Right ventricle myocardium superior (tissue), 1 donor: ENCODE measurements at regions not wholly inside any gene's neighbourhood (a gene's known extent, or its start where the extent isn't known, plus 50 kb on each side); places are given as distances from the start of the nearest gene placed in this dataset. TPM values are rescaled to one million over a fixed set of nuclear protein-coding genes. Genes with fewer than 3 reads are reported as not detected.

Source experiments
- ATAC-seq: fragments of 200-7000 bp; cut with Tn5 transposase; one replicate; pipeline ENCODE4 v1.9.1; 2020; ENCODE audit warnings: mild to moderate bottlenecking; ENCODE audit not compliant: poor library complexity
- DNase-seq: peaks from one replicate; pipeline ENCODE4 v3.0.0-alpha.2; 2020
- intact Hi-C: fragments of 100-400 bp; cut with DNase I; formaldehyde crosslinking; loops from one replicate; pipeline ENCODE4 v1.11.2; 2022
- microRNA-seq: library from miRNA; unstranded; fragments of <30 nt; microRNA quantifications from one replicate; pipeline ENCODE4 v1.2.0, GENCODE V29; 2020
- donor health status: DM: no; HTN: yes; CAD: no; lungs with severe emphysema.

DNA sequence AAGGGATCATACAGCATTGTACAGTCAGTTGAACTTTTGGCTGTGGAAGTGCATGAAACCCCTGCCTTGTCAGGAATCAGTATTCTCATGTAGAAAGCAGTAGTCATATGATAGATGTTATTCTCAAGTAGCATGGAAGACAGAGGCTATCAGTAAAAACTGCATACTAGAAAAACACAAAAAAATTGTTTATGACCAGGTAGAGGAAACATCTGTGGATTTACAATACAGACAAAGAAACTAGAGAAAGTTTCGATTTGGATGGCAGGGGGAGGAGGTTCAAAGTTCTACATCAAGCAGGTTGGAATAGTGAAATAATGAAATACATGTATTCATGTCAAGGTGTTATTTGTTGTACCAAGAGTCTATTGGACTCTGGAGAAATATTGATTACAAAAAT, 212.3 kb upstream of the DDI1 start:
- intact Hi-C loops, result no loop called here
- no peak for ATAC-seq
- no peak for DNase-seq

DNA sequence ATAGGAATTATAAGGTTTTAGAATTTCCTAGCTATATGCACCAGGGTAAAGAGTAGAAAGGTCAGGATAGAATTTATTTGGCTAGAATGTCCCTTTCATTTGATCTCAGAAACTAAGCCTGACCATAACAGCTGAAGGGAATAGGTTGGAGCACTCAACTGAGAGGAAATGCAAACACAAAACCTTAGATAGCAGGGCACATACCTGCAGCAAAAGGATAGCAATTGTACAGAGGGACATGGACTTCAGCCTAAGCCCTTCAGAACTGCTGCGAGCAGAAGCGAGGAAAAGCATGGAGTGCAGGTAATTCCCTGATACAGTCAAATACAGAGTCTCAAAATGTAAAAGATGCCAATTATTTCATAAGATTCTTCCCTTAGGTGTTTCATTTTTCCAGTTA, 211.0 kb upstream of the DDI1 start:
- no peak for ATAC-seq
- intact Hi-C loops, result no loop called here

DNA sequence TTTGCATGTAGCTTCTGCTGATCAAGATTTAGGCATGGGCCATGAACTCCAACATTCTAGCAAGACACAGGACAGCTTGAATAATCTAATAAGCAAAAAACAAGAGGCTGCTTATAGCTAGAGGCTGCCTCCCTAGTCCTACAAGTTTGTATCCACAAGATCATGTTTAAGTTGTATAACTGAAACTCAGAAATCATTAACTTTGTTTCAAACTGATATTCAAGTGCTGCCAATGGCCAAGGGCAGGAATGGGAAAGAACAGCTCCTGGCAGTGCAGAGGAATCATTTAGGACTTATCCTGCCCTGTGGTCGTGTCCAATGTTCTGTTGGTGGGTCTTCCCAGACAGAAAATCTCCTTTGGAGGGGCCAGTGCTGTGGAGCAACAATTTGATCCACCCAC, 209.6 kb upstream of the DDI1 start:
- no peak for ATAC-seq
- intact Hi-C loops, result no loop called here
- DNase-seq, result no peak

More for the DNA sequence above, 211.0 kb upstream of the DDI1 start:
- no peak for DNase-seq

DNA sequence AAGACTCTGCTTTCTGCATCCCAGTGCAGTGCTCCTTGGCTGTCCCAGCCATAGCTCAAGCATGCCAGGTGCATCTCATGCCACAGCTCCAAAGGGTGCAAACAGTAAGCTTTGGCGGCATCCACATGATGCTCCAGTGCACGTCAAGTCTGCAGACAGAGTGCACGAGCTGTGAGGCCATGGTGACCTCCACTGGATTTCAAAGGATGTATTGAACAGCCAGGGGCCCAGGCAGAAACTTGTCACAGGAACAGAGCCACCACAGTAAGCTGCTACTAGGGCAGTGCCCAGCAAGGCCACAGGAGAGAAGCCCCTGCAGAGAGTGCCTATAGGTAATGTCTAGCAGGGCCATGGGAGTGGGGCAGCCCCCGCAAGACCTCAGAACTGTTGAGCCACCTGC, 206.8 kb upstream of the DDI1 start:
- intact Hi-C loops, result no loop called here
- ATAC-seq (no peak), DNase-seq (no peak)

DNA sequence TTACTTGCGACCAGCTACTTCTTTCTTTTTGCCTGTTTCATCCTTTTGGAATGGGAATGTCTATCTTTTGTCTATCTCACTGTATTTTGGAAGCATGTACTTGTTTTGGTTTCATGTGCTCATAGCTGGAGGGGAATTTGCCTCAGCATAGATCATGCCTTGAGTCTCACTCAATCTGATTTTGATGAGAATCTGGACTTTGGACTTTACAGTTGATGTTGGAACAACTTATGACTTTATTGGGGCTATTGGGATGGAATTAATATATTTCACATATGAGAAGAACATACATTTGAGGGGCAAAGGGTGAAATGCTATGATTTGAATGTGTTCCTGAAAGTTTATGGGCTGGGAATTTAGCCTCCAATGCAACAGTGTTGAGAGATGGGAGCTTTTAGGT, 206.2 kb upstream of the DDI1 start:
- no peak for ATAC-seq
- no peak for DNase-seq
- intact Hi-C loops, result no loop called here

DNA sequence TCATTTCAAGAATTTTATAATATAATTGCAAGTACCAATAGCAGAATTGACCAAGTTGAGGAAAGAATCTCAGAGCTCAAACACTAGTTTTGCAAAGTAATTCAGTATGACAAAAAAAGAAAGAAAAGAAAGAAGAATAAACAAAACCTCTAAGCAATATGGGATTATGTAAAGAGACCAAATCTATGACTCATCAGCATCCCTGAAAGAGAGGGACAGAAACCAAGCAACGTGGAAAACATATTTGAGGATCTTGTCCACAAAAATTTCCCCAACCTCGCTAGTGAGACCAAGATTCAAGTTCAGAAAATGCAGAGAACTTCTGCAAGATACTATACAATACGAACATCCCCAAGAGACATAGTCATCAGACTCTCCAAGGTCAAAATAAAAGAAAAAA, 203.7 kb upstream of the DDI1 start:
- DNase-seq, result no peak
- intact Hi-C loops, result no loop called here
- no peak for ATAC-seq

DNA sequence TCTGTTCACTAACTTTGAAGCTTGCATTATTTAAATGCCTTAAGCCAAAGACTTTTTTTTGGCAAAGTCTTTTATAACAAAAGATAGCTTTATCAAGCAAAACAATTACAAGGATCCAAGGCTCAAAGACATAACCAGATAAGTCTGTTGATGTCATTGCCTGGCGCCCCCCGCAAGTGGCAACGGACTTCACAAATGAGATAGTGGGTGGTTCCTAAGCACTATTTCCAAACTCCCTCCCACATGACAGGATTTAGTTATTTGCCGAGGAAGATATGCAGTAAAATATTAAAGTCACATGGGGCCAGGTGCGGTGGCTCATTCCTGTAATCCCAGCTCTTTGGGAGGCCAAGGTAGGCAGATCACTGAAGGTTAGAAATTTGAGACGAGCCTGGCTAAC, 194.2 kb upstream of the DDI1 start:
- intact Hi-C loops, result no loop called here
- DNase-seq (peak; percentile 49), ATAC-seq (no peak)

DNA sequence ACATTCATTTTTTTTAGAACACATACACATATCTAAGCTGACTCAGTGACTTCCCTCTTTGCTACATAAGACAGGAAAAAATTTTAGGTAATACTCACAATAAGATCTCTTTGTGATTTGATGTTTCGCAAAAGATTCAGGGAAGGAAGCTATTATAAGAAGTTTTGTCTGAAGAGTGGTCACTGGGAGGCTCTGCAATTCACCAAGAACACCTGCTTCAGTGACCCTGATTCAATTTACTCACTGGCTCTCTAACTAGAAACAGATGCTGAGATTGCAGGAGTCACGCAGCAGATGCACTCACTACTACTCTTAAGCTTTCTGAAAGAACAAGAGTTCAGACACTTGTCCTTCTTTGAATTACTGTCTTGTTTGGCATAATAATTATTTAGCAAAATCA, 193.6 kb upstream of the DDI1 start:
- intact Hi-C loops, result no loop called here
- ATAC-seq, result no peak
- DNase-seq, result no peak

DNA sequence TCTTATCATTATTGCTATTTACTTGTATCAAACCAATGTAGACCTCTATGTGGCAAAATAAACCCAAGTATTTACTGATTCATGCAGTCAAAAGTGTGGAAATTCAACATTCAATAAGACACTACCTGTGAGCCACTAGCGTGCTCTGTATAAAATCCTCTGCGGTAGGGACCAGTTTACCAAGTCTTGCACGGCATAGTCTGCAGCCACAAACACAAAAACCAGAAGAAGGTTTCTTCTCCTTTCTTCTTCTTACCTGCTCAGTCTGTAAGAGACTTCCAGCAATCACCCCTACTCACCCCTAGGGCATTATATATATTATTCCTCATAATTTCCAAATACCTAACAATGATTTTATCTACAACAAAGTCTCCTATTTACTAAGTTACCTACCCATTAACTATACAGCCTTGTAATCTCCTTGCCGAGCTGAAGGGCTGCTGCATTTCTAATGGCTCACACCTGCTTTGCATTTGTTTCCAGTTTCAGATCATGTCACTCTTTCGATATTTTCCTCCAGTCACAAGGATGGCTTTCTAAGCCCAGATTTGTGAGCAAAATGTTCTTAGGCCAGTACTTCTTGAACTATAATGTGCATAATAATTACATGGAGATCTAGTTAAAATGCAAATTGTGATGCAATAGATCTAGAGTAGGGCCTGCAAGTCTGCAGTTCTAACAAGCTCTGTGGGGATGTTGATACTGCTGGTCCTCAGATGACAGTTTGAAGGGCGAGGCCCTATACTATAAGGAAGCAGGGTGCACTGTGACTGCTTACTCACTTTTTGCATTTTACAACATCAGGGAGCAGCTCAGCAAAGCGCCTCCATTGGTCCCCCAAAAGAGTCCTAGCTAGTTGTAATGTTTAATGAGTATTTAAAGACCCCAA, 191.9 kb upstream of the DDI1 start:
- no peak for DNase-seq
- intact Hi-C loops, result no loop called here
- no peak for ATAC-seq

DNA sequence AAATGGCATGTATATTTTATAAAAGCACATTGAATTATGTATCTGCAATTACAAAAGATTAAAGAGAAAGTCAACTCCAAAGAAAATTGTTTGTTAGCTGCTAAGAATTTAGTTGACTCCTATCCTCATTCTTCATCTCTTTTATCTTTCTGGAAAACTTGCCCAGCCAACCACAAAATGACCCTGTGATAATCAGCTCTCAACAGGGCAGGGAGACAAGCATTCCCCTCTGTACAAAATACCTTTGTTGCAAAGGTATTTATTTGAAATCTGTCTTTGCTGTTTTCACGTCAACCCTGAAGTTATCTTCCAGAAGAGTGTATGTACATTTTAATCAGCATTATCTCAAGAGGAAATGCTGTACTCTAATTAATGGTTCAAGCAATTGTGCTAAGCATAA, 191.1 kb upstream of the DDI1 start:
- intact Hi-C loops, result no loop called here
- ATAC-seq (no peak), DNase-seq (no peak)

DNA sequence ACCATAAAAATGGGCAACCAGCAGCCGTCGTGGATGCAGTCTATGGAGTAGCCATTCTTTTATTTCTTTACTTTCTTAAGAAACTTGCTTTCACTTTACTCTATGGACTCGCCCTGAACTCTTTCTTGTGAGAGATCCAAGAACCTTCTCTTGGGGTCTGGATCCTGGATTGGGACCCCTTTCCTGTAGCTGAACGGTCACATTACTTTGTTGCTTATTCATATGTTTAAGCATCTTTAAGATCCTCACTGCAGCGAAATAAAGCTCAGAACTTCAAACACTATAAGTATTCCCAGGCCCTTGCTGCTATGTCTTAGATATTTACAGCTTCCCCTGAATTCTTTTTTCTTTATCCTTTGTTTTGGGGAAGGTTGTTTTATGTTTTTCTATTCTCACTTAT, 187.8 kb upstream of the DDI1 start:
- intact Hi-C loops, result no loop called here
- ATAC-seq (no peak), DNase-seq (no peak)

DNA sequence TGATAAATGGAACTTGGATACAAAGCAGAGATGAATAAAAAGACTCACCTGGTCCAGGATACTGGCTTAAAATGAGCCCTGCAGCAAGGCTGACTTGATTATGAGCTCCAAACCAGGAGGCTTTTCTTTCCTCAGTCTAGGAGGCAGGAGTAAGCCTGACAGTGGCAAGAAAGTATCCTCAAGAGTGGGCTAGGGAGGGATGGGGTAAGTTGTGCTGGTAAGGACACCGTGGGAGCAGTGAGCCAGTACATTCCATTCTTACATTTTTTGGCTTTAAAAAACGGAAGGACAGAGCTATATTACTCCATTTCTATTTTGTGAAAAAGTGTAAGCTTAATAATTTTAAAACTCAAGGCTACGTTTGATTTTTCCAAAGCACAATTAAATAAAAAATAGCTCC, 187.1 kb upstream of the DDI1 start:
- intact Hi-C loops, result no loop called here
- DNase-seq (no peak), ATAC-seq (peak; percentile 57)

DNA sequence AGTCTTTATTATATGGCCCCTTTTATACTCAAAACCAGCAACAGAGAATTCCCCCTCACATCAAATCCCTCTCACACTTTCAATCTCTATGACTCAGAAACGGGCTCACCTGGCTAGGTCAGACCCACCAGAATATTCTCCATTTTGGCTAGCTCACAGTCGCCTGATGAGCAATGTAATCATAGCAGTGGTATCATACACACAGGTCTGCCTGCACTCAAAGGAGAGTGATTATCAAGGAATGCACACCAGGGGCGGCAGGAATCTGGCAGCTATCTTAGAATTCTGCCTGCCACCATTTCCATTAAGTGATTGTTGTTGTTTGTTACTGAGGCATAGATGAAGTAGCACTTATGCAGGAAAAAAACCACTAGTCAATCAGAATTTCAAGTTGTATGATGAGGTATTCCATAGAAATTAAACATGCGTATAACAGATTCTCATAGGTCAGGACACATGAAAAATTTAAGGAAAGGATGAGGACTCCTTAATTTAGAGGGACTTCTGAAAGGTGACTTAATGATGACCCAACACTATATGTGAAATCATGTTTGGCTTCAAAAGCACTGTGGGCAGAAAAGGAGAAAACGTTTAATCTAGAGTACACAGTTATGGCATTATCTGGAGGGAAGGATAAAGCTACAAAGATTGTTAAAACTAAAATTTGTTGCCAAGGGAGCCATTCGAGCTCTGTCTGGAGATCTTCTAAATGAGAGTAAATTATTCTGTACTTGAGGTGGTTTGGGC, 185.8 kb upstream of the DDI1 start:
- DNase-seq, result no peak
- intact Hi-C loops, result no loop called here
- peak; percentile 12 for ATAC-seq

DNA sequence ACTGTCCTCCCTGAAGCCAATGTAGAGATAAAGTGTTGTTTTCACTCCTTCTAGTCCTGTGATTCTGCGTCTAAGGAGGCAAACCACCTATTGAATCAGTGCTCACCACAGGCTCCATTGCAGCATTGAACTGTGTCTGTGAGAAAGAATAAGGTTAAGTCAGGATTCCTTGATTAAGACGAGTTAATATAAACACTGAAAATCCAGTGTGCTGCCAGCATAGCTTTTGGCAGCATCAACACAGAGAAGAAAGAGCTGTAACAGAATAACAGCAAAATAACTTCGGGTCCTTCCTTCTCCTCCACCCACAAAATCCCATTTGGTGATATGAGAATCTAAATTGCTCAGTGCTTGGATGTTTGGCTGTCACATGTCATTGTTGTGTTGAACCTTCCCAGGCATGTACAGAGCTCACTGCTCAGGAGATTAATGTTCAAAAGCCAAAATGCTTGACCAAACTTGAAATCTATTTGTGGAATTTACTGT, 185.2 kb upstream of the DDI1 start:
- no peak for DNase-seq
- peak; percentile 72 for ATAC-seq
- intact Hi-C loops, result no loop called here

Small RNAs in the stretch of these regions (microRNA-seq; reads per million reads assigned to microRNA genes)
- gene MIR4693, result not detected
